COLO668 (cell line): ENCODE measurements at regions not wholly inside any gene's neighbourhood (a gene's known extent, or its start where the extent isn't known, plus 50 kb on each side); places are given as distances from the start of the nearest gene placed in this dataset.

Experiments used
- DNase-seq: peaks from one replicate; lab custom pipeline; 2025; ENCODE audit not compliant: unreplicated experiment; lab: John Stamatoyannopoulos, UW

- no peak for DNase-seq
Observed at GRCh38 chr5:39579750-39580149, 155.0 kb upstream of the DAB2 start.

GRCh38 chr5:39578887-39579497 lies 154.2 kb upstream of the DAB2 start:
- DNase-seq: no peak

DNA sequence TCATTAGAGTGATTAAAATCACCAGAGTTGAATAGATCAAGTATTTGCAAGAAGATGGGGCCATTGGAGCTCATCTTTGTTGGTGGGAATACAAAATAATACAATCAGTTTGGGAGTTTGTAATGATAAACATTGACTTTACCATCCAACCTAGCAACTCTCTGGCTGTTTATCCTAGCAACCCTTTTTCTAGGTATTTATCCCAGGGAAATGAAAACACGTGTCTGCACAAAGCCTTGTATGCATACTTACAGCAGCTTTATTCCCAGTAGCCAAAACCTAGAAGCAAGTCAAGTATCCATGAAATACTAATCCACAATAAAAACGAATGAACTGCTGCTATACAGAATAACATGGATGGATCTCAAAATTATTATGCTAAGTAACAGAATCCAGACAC lies 152.7 kb upstream of the DAB2 start:
- no peak for DNase-seq

DNA sequence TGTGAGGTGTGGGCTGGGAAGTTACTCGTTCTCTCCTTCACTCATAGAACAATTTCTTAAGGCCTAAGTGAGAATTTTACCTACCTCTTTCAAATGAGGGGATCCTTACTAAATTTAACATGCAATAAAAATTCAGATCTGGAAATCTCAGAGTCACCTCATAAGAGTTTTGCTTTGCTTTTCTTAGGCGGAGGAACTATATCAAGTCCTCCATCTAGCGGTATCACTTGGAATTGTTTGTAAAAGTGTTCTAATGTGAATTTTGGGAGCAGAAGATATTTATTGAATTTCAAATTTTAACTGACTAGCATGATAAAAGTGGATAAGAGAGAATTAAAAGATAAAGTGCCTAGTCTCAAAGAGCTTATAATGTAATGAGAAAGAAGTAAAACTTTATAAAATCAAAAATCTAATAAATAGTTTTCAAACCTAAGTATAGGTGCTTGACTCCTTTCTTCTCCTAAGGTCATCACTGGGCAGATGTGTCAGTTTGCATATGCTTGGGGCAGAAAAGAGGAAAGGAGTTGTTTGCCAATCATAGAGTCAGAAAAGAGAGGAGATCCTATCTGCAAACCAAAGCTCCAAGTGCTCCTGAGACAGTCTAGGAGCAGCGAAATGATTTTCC lies 145.7 kb upstream of the DAB2 start:
- DNase-seq: no peak

- DNase-seq: no peak
Observed at GRCh38 chr5:39569857-39570256, 145.1 kb upstream of the DAB2 start.

DNA sequence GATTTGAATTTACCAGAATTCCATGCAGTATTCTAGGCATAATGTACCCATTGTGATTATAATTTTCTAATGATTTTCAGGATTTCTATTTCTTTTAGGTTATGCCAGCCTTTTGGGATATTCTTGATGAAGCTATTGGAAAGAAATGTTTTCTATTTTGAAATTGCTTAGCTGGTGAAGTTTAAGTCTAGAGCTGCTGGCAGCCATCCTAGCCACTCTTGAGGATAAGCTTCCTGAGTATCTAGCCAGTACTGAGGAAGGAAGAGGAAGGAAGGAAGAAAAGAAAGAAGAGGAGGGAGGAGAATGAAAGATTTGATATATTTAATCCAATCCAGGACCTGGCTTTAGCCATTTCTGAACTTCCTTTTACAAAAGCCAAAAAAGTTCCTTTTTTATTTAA lies 142.1 kb upstream of the DAB2 start:
- no peak for DNase-seq

DNA sequence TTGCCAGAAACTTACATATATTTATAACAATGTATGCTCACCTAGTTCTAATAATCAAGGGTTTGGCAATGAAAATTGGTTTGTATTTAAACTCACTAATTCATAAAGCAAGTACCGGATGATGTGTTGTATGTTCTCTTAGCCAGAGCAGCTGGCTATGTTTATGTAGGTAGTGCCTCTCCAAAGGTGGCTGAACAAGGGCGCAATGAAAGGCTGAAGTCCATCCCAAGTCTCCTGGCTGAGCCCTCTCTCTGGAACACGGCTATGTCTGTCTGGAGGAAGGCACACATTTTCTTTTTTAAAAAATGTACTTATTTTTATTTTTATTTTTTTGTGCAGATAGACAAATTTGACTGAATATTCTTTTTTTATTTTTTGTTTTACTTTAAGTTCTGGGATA lies 141.2 kb upstream of the DAB2 start:
- DNase-seq: no peak

DNA sequence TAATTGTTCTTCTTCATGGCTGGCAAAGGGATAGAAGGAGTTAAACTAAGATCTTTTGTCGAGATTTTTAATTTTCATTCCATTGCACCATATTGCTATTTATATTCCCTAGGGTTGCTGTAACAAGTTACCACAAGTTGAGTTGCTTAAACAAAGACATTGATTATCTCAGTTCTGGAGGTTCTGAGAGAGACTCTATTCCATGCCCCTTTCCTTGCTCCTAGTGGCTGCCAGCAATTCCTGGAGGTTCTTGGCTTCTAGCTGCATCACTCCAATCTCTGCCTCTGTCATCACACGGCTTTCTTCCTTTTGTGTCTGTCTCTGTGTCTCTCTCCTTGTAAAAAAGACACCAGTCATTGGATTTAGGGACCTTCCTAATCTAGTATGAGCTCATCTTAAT lies 136.6 kb upstream of the DAB2 start:
- no peak for DNase-seq

DNA sequence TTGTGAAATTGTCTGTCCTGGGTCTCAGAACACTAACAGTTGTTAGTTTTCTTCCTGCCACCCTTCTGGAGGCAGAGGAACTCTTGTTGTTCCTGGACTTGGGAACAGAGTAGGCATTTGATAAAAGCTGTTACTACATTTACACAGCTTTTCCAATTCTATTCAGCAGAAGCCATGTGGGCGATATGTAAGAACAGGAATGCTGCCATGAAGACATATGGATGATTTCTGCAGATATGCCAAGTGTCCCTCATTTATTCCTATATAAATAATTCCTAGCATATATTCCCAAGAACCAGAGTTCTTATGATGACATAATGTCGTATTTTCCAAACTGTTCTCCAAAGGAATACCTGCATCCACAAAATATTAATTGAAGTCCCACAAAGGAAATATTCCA lies 135.9 kb upstream of the DAB2 start:
- DNase-seq: no peak

DNA sequence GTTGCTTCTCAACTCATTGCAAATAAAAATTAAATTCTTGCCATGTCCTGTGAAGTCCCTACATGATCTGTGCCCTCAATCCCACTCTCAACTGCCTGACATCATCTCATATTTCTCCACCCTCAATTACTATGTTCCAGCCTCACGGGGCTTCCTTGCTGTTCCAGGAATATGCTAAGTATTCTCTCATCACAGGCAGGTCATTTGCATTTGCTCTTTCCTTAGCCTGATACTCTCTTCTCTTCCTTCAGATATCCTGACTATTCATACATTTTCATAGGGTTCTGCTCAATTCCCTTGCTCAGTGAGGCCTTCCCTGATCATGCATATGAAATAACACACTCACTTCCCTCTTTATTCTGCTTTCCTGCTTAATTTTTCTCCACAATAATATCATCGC lies 135.1 kb upstream of the DAB2 start:
- DNase-seq: no peak

- no peak for DNase-seq
Observed at GRCh38 chr5:39558541-39558940, 133.8 kb upstream of the DAB2 start.

DNA sequence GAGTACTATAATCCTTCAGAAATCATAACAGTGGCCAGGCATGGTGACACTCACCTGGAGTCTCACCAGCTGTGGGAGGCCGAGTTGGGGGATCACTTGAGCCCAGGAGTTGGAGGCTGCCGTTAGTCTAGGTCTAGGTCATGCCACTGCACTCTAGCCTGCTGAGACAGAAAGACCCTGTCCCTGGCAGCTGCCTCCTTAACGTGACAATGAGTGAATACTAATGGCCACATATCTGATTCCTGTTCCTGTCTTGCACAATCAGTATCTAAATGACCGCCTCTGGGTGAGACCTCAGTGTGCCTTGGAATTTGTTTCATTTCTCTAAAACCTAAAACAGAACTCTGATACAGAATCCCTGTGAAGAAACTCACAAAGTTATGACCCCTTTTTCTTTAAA lies 131.0 kb upstream of the DAB2 start:
- DNase-seq: no peak

DNA sequence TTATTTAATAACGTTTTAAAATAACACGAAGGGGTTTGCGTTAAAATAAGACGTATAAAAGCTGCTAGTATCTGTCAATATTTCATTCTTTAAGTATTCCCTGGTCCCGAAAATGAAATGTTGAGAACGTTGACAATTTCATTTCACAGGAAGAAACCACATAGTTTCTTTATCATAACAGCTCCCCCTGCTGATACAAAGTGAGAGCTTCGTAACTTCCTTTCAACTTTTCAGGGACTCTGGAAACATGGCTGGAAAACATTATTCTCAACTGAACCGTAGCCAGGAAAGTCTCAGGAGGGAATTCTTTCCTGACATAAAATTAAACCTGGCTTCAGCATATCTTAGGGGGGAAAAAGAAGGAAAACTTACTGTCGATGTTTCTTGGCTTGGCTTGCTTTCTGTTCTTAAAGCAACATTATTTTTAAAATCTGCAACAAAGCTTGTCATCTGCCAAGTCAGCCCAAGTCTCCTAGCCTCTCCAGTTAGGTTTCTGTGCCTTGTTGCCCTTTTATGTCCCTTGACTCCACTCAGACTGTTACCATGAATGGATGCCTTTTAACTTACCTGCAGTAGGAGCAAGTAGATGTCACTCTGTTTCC lies 122.9 kb upstream of the DAB2 start:
- peak; percentile 3 for DNase-seq

DNA sequence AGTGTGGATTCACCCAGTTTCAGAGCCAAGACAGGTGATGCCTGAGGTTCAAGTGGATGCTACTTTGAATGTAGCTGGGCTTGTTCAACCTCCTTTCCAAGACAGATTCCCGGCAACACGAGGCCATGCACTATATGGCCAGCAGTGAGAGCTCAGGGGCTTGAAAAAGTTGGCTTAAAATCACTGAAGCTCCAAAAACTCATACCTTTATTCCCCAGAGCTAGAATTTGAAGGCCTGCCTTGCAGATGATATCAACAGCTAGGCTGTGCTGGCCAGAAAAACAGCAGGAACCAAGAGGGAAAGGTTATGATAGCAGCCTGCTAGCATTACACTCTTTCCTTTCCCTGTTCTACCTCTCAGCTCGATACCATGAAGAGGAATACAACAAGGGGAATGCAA lies 120.2 kb upstream of the DAB2 start:
- DNase-seq: no peak

- DNase-seq: no peak
Observed at GRCh38 chr5:39543335-39543734, 118.6 kb upstream of the DAB2 start.

- no peak for DNase-seq
Observed at GRCh38 chr5:39542511-39543285, 117.9 kb upstream of the DAB2 start.

DNA sequence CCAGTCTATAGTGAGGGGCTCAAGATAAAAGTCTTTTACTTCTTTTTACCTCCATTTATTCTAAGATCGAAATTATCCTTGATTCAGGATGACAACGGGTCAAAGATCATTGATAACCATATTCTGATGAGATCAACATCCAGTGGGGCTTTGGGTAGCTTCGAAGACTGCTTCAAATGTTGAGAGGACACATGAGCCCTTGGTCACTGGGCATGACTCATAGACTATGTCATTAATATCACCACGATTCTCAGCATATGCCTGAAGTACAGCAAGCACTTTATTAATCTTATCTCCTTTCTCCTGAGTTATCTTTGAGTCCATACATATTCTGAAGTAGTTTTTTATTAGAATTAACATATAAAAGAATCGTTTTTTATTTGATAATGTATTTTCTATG lies 117.1 kb upstream of the DAB2 start:
- DNase-seq: no peak

- DNase-seq: no peak
Observed at GRCh38 chr5:39539470-39539869, 114.7 kb upstream of the DAB2 start.

GRCh38 chr5:39534690-39535089 lies 109.9 kb upstream of the DAB2 start:
- DNase-seq: no peak

DNA sequence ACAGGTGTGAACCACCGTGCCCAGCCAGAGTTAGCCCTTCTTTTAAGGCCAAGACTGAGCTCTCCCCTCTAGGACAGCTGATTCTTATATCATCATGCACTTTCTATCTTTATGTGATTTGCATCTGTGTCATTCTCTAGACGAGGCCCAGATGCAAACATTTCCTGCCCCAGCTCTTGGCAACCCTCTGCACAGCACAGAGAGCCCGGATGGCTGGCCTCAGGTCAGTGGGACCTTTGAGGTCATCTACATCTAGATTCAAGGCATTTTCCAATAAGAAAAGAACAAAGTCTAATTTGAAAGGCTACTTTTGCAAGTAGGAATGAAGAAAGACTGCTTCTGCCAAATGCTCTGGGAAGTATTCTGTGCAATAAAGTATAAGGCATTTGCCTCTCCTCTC lies 109.0 kb upstream of the DAB2 start:
- no peak for DNase-seq

- DNase-seq: no peak
Observed at GRCh38 chr5:39532511-39532910, 107.7 kb upstream of the DAB2 start.

GRCh38 chr5:39531306-39531705 lies 106.5 kb upstream of the DAB2 start:
- no peak for DNase-seq
